Caco-2 (cell line): ENCODE measurements at regions not wholly inside any gene's neighbourhood (a gene's known extent, or its start where the extent isn't known, plus 50 kb on each side); places are given as distances from the start of the nearest gene placed in this dataset.
"Not testable (repeated sequence)": the region's sequence is repeated elsewhere in the genome, so short reads cannot be mapped to it uniquely, and the experiment has no call there.

Source experiments
- BruUV-seq: library from RNA; stranded (reverse); fragments of 400-500 nt; replicated peaks from 2 replicates; lab custom pipeline; 2021; lab: Mats Ljungman, UMichigan
- CTCF ChIA-PET: fragments of 300-600 bp; sonication (Branson Sonifier 250); formaldehyde crosslinking; loops from one replicate; lab custom pipeline; 2022; ENCODE audit warnings: antibody characterized with exemption; lab: Charles Lee
- POLR2A ChIA-PET: fragments of 300-600 bp; sonication (Branson Sonifier 250); formaldehyde crosslinking; loops from one replicate; lab custom pipeline; 2022; ENCODE audit warnings: antibody characterized with exemption; lab: Charles Lee
- DNase-seq, 2 experiments: peaks; one replicate each; pipeline versions ENCODE4 v3.0.0 to v3.0.0-alpha.2; 2020 to 2022
- H3K27me3 ChIP-seq: replicated peaks from 2 replicates; pipeline ENCODE4 v1.6.0; 2011; ENCODE audit warnings: low read length; ENCODE audit not compliant: control insufficient read depth, insufficient read depth
- H3K36me3 ChIP-seq: 2 replicates; pipeline ENCODE4 v1.5.1; 2011; ENCODE audit warnings: low read length; ENCODE audit not compliant: control insufficient read depth, insufficient read depth
- H3K4me1 ChIP-seq: fragments of 250-450 bp; sonication (Bioruptor Pico); 2 replicates; pipeline ENCODE4 v1.5.1; 2020; ENCODE audit warnings: mild to moderate bottlenecking
- H3K4me3 ChIP-seq: 2 replicates; pipeline ENCODE4 v1.5.1; 2011; ENCODE audit warnings: low read depth, mild to moderate bottlenecking, control low read depth, low read length
- H3K9me3 ChIP-seq: fragments of 250-450 bp; sonication (Bioruptor Pico); 2 replicates; pipeline ENCODE4 v1.5.1; 2020; ENCODE audit warnings: mild to moderate bottlenecking, moderate library complexity
- H3K27ac Mint-ChIP-seq: one replicate; pipeline ENCODE4 v1.8.0; 2022; ENCODE audit warnings: mixed read lengths; ENCODE audit not compliant: unreplicated experiment
- H3K27me3 Mint-ChIP-seq: one replicate; pipeline ENCODE4 v1.8.0; 2022; ENCODE audit warnings: mixed read lengths; ENCODE audit not compliant: insufficient read depth, unreplicated experiment
- H3K36me3 Mint-ChIP-seq: one replicate; pipeline ENCODE4 v1.8.0; 2022; ENCODE audit warnings: mild to moderate bottlenecking, mixed read lengths; ENCODE audit not compliant: insufficient read depth, unreplicated experiment
- H3K4me1 Mint-ChIP-seq: one replicate; pipeline ENCODE4 v1.8.0; 2022; ENCODE audit warnings: low read depth, mixed read lengths; ENCODE audit not compliant: unreplicated experiment
- H3K4me3 Mint-ChIP-seq: one replicate; pipeline ENCODE4 v1.8.0; 2022; ENCODE audit warnings: mild to moderate bottlenecking, moderate library complexity, mixed read lengths; ENCODE audit not compliant: unreplicated experiment
- H3K9me3 Mint-ChIP-seq: one replicate; pipeline ENCODE4 v1.8.0; 2022; ENCODE audit warnings: mixed read lengths; ENCODE audit not compliant: unreplicated experiment
- intact Hi-C: fragments of 100-400 bp; cut with micrococcal nuclease; formaldehyde crosslinking; loops from one replicate; pipeline ENCODE4 v1.10.0; 2022; ENCODE audit not compliant: unreplicated experiment
- TF ChIP-seq, protein P1 (sequence below), 2 experiments: fragments of 200-600 bp in 1 of 2; IDR thresholded peaks; 1 replicate in 1 of 2; 2 replicates in 1 of 2; pipeline versions ENCODE4 v1.5.1 to v1.8.0; 2011 to 2022; ENCODE audit warnings: antibody characterized with exemption in 1 of 2, control low read depth in 1 of 2, inconsistent platforms in 1 of 2, low read depth in 1 of 2, low read length in 1 of 2, mild to moderate bottlenecking in 1 of 2, moderate library complexity in 1 of 2; ENCODE audit not compliant: insufficient read depth in 1 of 2, severe bottlenecking in 1 of 2, unreplicated experiment in 1 of 2

DNA sequence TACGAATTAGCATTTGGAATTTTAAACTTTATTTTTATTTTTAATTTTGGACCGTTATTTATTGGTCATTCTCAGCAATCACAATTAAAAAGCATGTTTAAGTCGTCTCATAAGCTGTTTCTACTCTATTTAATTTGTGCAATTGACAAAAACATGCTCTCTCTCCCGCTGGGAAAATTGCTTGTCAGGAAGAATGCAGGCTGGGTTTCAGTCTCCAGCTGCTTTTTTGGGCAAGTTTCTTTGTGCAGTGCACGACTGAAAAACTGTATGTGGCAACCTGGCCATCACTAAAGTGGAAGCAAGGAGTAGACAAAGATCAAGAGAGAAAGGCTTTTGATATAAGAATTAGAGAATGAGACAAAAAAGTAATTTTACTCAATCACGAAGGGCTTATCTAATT lies 941.5 kb upstream of the MDGA2 start:
- TF ChIP-seq, protein P1, sequence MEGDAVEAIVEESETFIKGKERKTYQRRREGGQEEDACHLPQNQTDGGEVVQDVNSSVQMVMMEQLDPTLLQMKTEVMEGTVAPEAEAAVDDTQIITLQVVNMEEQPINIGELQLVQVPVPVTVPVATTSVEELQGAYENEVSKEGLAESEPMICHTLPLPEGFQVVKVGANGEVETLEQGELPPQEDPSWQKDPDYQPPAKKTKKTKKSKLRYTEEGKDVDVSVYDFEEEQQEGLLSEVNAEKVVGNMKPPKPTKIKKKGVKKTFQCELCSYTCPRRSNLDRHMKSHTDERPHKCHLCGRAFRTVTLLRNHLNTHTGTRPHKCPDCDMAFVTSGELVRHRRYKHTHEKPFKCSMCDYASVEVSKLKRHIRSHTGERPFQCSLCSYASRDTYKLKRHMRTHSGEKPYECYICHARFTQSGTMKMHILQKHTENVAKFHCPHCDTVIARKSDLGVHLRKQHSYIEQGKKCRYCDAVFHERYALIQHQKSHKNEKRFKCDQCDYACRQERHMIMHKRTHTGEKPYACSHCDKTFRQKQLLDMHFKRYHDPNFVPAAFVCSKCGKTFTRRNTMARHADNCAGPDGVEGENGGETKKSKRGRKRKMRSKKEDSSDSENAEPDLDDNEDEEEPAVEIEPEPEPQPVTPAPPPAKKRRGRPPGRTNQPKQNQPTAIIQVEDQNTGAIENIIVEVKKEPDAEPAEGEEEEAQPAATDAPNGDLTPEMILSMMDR (IDR thresholded peaks at IDR 0.05; ENCODE audit: insufficient read depth in 1 of 2, low read depth in 1 of 2, low read length in 1 of 2, severe bottlenecking in 1 of 2, unreplicated experiment in 1 of 2) = no peak
- Histone ChIP-seq H3K4me1 (no peaks in the 10 kb centered on the region), H3K36me3 (no peaks in the 10 kb centered on the region), H3K4me3 (no peak overlapping the region), H3K9me3 (no peaks in the 10 kb centered on the region), H3K27me3 (no peaks in the 10 kb centered on the region)
- BruUV-seq = no TSS peak
- H3K4me1 Mint-ChIP-seq = no peaks in the 10 kb centered on the region
- no peaks in the 10 kb centered on the region for H3K36me3 Mint-ChIP-seq
- H3K27me3 Mint-ChIP-seq = no peaks in the 10 kb centered on the region
- POLR2A ChIA-PET = no interaction called here
- no peaks in the 10 kb centered on the region for H3K9me3 Mint-ChIP-seq
- CTCF ChIA-PET = no interaction called here
- no peak for DNase-seq
- H3K4me3 Mint-ChIP-seq = no peak overlapping the region
- intact Hi-C loops = no loop called here
- H3K27ac Mint-ChIP-seq = no peak overlapping the region

DNA sequence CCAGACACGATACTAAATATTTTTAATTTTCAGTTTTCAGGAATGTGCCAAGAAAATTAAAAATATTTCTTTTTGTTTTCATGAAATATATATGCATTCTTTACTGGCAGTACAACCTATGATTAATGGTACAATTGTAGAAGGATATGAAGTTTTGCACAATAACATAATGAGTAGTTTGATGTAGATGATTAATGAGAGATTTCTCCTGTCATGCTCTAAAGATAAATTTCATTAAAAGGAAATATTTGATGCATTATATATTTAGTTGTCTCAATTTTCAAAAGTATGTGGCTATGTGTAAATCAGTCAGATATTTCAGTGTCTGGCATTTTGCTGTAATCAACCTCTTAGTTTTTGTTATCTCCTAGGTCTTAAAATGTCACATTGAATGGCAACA lies 940.2 kb upstream of the MDGA2 start:
- DNase-seq = no peak
- Histone ChIP-seq H3K4me1 (no peaks in the 10 kb centered on the region), H3K27me3 (no peaks in the 10 kb centered on the region), H3K36me3 (no peaks in the 10 kb centered on the region), H3K9me3 (no peaks in the 10 kb centered on the region), H3K4me3 (no peak overlapping the region)
- POLR2A ChIA-PET = no interaction called here
- CTCF ChIA-PET = no interaction called here
- no peaks in the 10 kb centered on the region for H3K9me3 Mint-ChIP-seq
- intact Hi-C loops = no loop called here
- H3K4me3 Mint-ChIP-seq = no peak overlapping the region
- no TSS peak for BruUV-seq
- no peaks in the 10 kb centered on the region for H3K36me3 Mint-ChIP-seq
- H3K27ac Mint-ChIP-seq = no peak overlapping the region
- no peaks in the 10 kb centered on the region for H3K4me1 Mint-ChIP-seq
- TF ChIP-seq, protein P1 (IDR thresholded peaks at IDR 0.05; ENCODE audit: insufficient read depth in 1 of 2, low read depth in 1 of 2, low read length in 1 of 2, severe bottlenecking in 1 of 2, unreplicated experiment in 1 of 2) = no peak
- no peaks in the 10 kb centered on the region for H3K27me3 Mint-ChIP-seq

DNA sequence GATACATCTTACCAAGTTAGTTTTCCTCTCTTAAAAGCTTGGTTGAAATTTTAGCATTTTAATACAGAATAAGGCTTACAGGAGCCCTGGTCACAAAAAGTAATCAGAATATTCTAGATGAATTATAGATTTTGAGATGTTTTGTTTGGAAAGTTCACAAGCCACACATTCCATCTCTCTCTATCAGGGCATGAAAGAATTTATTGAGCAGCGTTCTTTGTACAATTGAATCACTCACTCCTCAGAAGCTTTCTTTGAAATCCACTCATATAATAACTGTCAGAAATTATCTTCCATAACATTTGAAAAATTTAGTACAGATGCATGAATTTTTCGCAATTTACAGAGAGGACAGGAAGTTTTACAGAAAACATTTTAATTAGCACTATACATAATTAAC lies 938.6 kb upstream of the MDGA2 start:
- Mint-ChIP-seq H3K36me3 (no peaks in the 10 kb centered on the region), H3K27ac (no peak overlapping the region), H3K9me3 (peaks cover 12% of the 10 kb centered on the region), H3K4me3 (no peak overlapping the region), H3K4me1 (no peaks in the 10 kb centered on the region), H3K27me3 (no peaks in the 10 kb centered on the region)
- POLR2A ChIA-PET = no interaction called here
- Histone ChIP-seq H3K4me1 (no peaks in the 10 kb centered on the region), H3K9me3 (no peaks in the 10 kb centered on the region), H3K4me3 (no peak overlapping the region), H3K36me3 (no peaks in the 10 kb centered on the region), H3K27me3 (no peaks in the 10 kb centered on the region)
- BruUV-seq = no TSS peak
- DNase-seq = no peak
- TF ChIP-seq, protein P1 (IDR thresholded peaks at IDR 0.05; ENCODE audit: insufficient read depth in 1 of 2, low read depth in 1 of 2, low read length in 1 of 2, severe bottlenecking in 1 of 2, unreplicated experiment in 1 of 2) = no peak
- CTCF ChIA-PET = no interaction called here
- intact Hi-C loops = no loop called here

DNA sequence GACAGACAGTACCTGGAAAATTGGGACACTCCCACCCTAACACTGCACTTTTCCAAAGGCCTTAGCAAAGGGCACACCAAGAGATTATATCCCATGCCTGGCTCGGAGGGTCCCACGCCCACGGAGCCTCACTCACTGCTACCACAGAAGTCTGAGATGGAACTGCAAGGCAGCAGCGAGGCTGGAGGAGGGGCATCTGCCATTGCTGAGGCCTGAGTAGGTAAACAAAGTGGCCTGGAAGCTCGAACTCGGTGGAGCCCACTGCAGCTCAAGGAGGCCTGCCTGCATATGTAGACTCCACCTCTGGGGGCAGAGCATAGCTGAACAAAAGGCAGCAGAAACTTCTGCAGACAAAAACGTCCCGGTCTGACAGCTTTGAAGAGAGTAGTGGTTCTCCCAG lies 931.6 kb upstream of the MDGA2 start:
- intact Hi-C loops = loop anchor here (10.0 kb wide), 1 partner anchor 568 kb away; no protein-coding TSS in a partner anchor
- CTCF ChIA-PET = interaction anchor here (0.6 kb wide), 1 partner anchor 722 kb away, joined by 3 read pairs; no protein-coding TSS in a partner anchor
- H3K36me3 ChIP-seq, H3K4me1 Mint-ChIP-seq, H3K27me3 Mint-ChIP-seq, H3K36me3 Mint-ChIP-seq, POLR2A ChIA-PET, H3K9me3 ChIP-seq, DNase-seq, H3K4me3 ChIP-seq, BruUV-seq, H3K27me3 ChIP-seq, H3K4me1 ChIP-seq, H3K27ac Mint-ChIP-seq, H3K4me3 Mint-ChIP-seq: not testable (repeated sequence)
- H3K9me3 Mint-ChIP-seq = peaks cover 28% of the 10 kb centered on the region
